Tibial artery (tissue), 4 donors: ENCODE measurements at regions not wholly inside any gene's neighbourhood (a gene's known extent, or its start where the extent isn't known, plus 50 kb on each side); places are given as distances from the start of the nearest gene placed in this dataset.
"Not testable (repeated sequence)": the region's sequence is repeated elsewhere in the genome, so short reads cannot be mapped to it uniquely, and the experiment has no call there.

Experiments used
- DNase-seq, 2 donors: peaks; one replicate each; pipeline ENCODE4 v3.0.0-alpha.2; 2019
- H3K27ac ChIP-seq, 2 donors: fragments of 200-600 bp; sonication (generic) in 1 of 2; 1 replicate in 1 of 2; 2 replicates in 1 of 2; pipeline ENCODE4 v1.5.1; 2018 to 2019; ENCODE audit warnings: mild to moderate bottlenecking in 1 of 2
- H3K27me3 ChIP-seq, 2 donors: fragments of 200-600 bp; sonication (generic) in 1 of 2; one replicate each; pipeline versions ENCODE4 v1.5.1 to v1.6.0; 2016 to 2019
- H3K36me3 ChIP-seq, 3 donors: fragments of 200-600 bp; sonication (generic) in 2 of 3; one replicate each; pipeline ENCODE4 v1.5.1; 2016 to 2019; ENCODE audit warnings: mild to moderate bottlenecking in 2 of 3
- H3K4me1 ChIP-seq, 4 donors: fragments of 200-600 bp; sonication (generic) in 2 of 4; 1 replicate in 3 of 4; 2 replicates in 1 of 4; pipeline ENCODE4 v1.5.1; 2016 to 2019
- H3K4me3 ChIP-seq, 2 donors: fragments of 200-600 bp; sonication (generic) in 1 of 2; 1 replicate in 1 of 2; 2 replicates in 1 of 2; pipeline ENCODE4 v1.5.1; 2018 to 2019; ENCODE audit warnings: mild to moderate bottlenecking in 2 of 2
- H3K9me3 ChIP-seq, 3 donors: fragments of 200-600 bp; sonication (generic) in 1 of 3; one replicate each; pipeline ENCODE4 v1.5.1; 2016 to 2019
- CTCF ChIP-seq, 2 experiments: fragments of 200-600 bp in 1 of 2; fragments of 450-650 bp in 1 of 2; IDR thresholded peaks; one replicate each; pipeline ENCODE4 v1.5.1; 2017 to 2019; ENCODE audit warnings: antibody characterized with exemption in 2 of 2, mild to moderate bottlenecking in 1 of 2, moderate library complexity in 1 of 2
- intact Hi-C: fragments of 100-400 bp; cut with DNase I; formaldehyde crosslinking; loops from one replicate; pipeline ENCODE4 v1.15.0; 2023; ENCODE audit warnings: low total_unique reads

- Histone ChIP-seq H3K9me3 (no peaks in the 10 kb centered on the region), H3K27ac (peak overlapping the region; percentile 74 to 80), H3K27me3 (no peaks in the 10 kb centered on the region), H3K4me3 (no peak overlapping the region), H3K36me3 (no peaks in the 10 kb centered on the region), H3K4me1 (peaks cover 0 to 66% (median 40%) of the 10 kb centered on the region in 4 donors)
- DNase-seq: no peak
- no peak for TF ChIP-seq CTCF (IDR thresholded peaks at IDR 0.05)
- intact Hi-C loops: loop anchor here (5.0 kb wide), 2 partner anchors 152 to 832 kb away; partner anchors contain the start of gene IGFBP3
Observed at GRCh38 chr7:46754140-46754720, 827.7 kb downstream of the TNS3 start.

- no peak overlapping the region for H3K4me3 ChIP-seq
- intact Hi-C loops: loop anchor here (5.0 kb wide), 2 partner anchors 151 to 831 kb away; partner anchors contain the start of gene IGFBP3
- H3K4me1 ChIP-seq: peaks cover 0 to 70% (median 40%) of the 10 kb centered on the region in 4 donors
- peak overlapping the region; percentile 74 to 80 for H3K27ac ChIP-seq
- DNase-seq: no peak
- no peaks in the 10 kb centered on the region for H3K36me3 ChIP-seq
- H3K9me3 ChIP-seq: no peaks in the 10 kb centered on the region
- TF ChIP-seq CTCF (IDR thresholded peaks at IDR 0.05): no peak
- H3K27me3 ChIP-seq: no peaks in the 10 kb centered on the region
Observed at GRCh38 chr7:46753662-46754061, 828.2 kb downstream of the TNS3 start.

- no peaks in the 10 kb centered on the region for H3K9me3 ChIP-seq
- no peak for TF ChIP-seq CTCF (IDR thresholded peaks at IDR 0.05)
- no peaks in the 10 kb centered on the region for H3K36me3 ChIP-seq
- H3K4me3 ChIP-seq: no peak overlapping the region
- peak overlapping the region; percentile 74 to 80 for H3K27ac ChIP-seq
- peaks cover 0 to 72% (median 40%) of the 10 kb centered on the region in 4 donors for H3K4me1 ChIP-seq
- no peaks in the 10 kb centered on the region for H3K27me3 ChIP-seq
- intact Hi-C loops: loop anchor here (5.0 kb wide), 2 partner anchors 151 to 831 kb away; partner anchors contain the start of gene IGFBP3
- no peak for DNase-seq
Observed at GRCh38 chr7:46752881-46753366, 829.0 kb downstream of the TNS3 start.

GRCh38 chr7:46751927-46752723 is 829.8 kb downstream of the TNS3 start:
- intact Hi-C loops: loop anchor here (5.0 kb wide), 2 partner anchors 150 to 830 kb away; partner anchors contain the start of gene IGFBP3

GRCh38 chr7:46751471-46751870 is 830.4 kb upstream of the IGFBP3 start:
- no peak for DNase-seq
- Histone ChIP-seq H3K27me3 (no peaks in the 10 kb centered on the region), H3K4me1 (peaks cover 0 to 72% (median 40%) of the 10 kb centered on the region in 4 donors), H3K4me3 (no peak overlapping the region), H3K27ac (peak overlapping the region; percentile 74 to 80), H3K9me3 (no peaks in the 10 kb centered on the region), H3K36me3 (no peaks in the 10 kb centered on the region)
- TF ChIP-seq CTCF (IDR thresholded peaks at IDR 0.05): no peak
- intact Hi-C loops: loop anchor here (5.0 kb wide), 2 partner anchors 149 to 829 kb away; partner anchors contain the start of gene IGFBP3

More at GRCh38 chr7:46751927-46752723, 829.8 kb downstream of the TNS3 start:
- H3K27me3 ChIP-seq, H3K4me3 ChIP-seq, H3K36me3 ChIP-seq, H3K9me3 ChIP-seq: not testable (repeated sequence)
- peaks cover 0 to 72% (median 40%) of the 10 kb centered on the region in 4 donors for H3K4me1 ChIP-seq
- peak; percentile 25 to 80 for DNase-seq
- H3K27ac ChIP-seq: peak overlapping the region; percentile 74 to 80
